Chondrocyte (in vitro differentiated cells): ENCODE measurements at regions not wholly inside any gene's neighbourhood (a gene's known extent, or its start where the extent isn't known, plus 50 kb on each side); places are given as distances from the start of the nearest gene placed in this dataset.
"Not testable (repeated sequence)": the region's sequence is repeated elsewhere in the genome, so short reads cannot be mapped to it uniquely, and the experiment has no call there.

ENCODE experiments used
- DNase-seq: peaks from one replicate; pipeline ENCODE4 v3.0.0; 2021; ENCODE audit warnings: mixed read lengths, low spot score
- H3K27ac Mint-ChIP-seq: one replicate; pipeline ENCODE4 v1.8.0; 2021; ENCODE audit warnings: mild to moderate bottlenecking, moderate library complexity, mixed read lengths; ENCODE audit not compliant: unreplicated experiment
- H3K27me3 Mint-ChIP-seq: 2 replicates; pipeline ENCODE4 v1.8.0; 2021; ENCODE audit warnings: low read depth, mixed read lengths
- H3K36me3 Mint-ChIP-seq: 2 replicates; pipeline ENCODE4 v1.8.0; 2021; ENCODE audit warnings: low read depth, mixed read lengths
- H3K4me1 Mint-ChIP-seq: 2 replicates; pipeline ENCODE4 v1.8.0; 2021; ENCODE audit warnings: low read depth, mild to moderate bottlenecking, mixed read lengths
- H3K4me3 Mint-ChIP-seq: one replicate; pipeline ENCODE4 v1.8.0; 2021; ENCODE audit warnings: mild to moderate bottlenecking, moderate library complexity, mixed read lengths; ENCODE audit not compliant: unreplicated experiment
- H3K9me3 Mint-ChIP-seq: 2 replicates; pipeline ENCODE4 v1.8.0; 2021; ENCODE audit warnings: low read depth, mixed read lengths
- TF ChIP-seq, protein P1 (sequence below): fragments of 200-600 bp; sonication (generic); IDR thresholded peaks from 2 replicates; pipeline ENCODE4 v1.5.0; 2021; ENCODE audit warnings: antibody characterized with exemption, mild to moderate bottlenecking, moderate library complexity

- no peak overlapping the region for H3K27ac Mint-ChIP-seq
- DNase-seq = no peak
- H3K36me3 Mint-ChIP-seq = no peaks in the 10 kb centered on the region
- H3K4me3 Mint-ChIP-seq = no peak overlapping the region
- H3K27me3 Mint-ChIP-seq = peaks cover 3% of the 10 kb centered on the region
- TF ChIP-seq, protein P1, sequence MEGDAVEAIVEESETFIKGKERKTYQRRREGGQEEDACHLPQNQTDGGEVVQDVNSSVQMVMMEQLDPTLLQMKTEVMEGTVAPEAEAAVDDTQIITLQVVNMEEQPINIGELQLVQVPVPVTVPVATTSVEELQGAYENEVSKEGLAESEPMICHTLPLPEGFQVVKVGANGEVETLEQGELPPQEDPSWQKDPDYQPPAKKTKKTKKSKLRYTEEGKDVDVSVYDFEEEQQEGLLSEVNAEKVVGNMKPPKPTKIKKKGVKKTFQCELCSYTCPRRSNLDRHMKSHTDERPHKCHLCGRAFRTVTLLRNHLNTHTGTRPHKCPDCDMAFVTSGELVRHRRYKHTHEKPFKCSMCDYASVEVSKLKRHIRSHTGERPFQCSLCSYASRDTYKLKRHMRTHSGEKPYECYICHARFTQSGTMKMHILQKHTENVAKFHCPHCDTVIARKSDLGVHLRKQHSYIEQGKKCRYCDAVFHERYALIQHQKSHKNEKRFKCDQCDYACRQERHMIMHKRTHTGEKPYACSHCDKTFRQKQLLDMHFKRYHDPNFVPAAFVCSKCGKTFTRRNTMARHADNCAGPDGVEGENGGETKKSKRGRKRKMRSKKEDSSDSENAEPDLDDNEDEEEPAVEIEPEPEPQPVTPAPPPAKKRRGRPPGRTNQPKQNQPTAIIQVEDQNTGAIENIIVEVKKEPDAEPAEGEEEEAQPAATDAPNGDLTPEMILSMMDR = no peak
- no peaks in the 10 kb centered on the region for H3K4me1 Mint-ChIP-seq
- peaks cover 9% of the 10 kb centered on the region for H3K9me3 Mint-ChIP-seq
These were observed 161.1 kb upstream of the FBXO33 start for GRCh38 chr14:39593377-39593776.

- TF ChIP-seq, protein P1 = no peak
- H3K9me3 Mint-ChIP-seq = peaks cover 14% of the 10 kb centered on the region
- no peaks in the 10 kb centered on the region for H3K36me3 Mint-ChIP-seq
- DNase-seq = no peak
- H3K27ac Mint-ChIP-seq = no peak overlapping the region
- no peak overlapping the region for H3K4me3 Mint-ChIP-seq
- H3K4me1 Mint-ChIP-seq = no peaks in the 10 kb centered on the region
- peaks cover 3% of the 10 kb centered on the region for H3K27me3 Mint-ChIP-seq
These were observed 160.0 kb upstream of the FBXO33 start for GRCh38 chr14:39592116-39592789.

GRCh38 chr14:39589882-39590281 lies 157.6 kb upstream of the FBXO33 start:
- H3K27ac Mint-ChIP-seq, H3K4me3 Mint-ChIP-seq: not testable (repeated sequence)
- H3K9me3 Mint-ChIP-seq = peaks cover 13% of the 10 kb centered on the region

DNA sequence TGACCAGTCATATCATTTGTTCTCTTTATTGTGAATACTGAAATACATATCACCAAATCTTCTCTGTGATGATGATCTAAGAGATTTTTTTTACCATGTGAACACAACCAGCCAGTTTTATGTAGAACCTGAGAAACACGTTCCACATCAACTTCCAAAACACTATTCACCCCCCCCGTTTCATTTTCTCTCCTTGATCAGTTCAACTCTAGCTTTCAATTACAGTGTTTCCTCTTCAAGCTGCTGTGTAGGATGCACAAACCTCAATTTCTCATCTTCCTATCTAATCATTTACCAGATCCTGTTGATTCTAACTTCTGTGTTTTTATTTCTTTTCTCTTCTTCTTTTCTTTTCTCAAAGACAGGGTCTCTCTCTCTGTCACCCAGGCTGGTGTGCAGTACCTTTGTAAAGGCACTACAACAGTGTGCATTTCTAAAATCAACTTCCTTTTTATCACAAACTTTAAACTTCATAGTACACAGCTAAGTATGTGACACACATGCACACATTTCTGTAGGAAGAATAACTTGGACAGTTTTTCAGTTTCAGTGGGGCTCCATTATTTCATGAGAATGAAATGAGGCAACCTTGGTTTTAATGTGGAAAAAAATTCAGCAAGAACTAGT lies 149.9 kb upstream of the FBXO33 start:
- Mint-ChIP-seq H3K4me1 (no peaks in the 10 kb centered on the region), H3K4me3 (no peak overlapping the region), H3K9me3 (peaks cover 4% of the 10 kb centered on the region), H3K27ac (no peak overlapping the region), H3K27me3 (peaks cover 3% of the 10 kb centered on the region), H3K36me3 (no peaks in the 10 kb centered on the region)
- DNase-seq = no peak
- TF ChIP-seq, protein P1 = no peak

More at GRCh38 chr14:39589882-39590281, 157.6 kb upstream of the FBXO33 start:
- not testable (repeated sequence) for H3K4me1 Mint-ChIP-seq, H3K36me3 Mint-ChIP-seq, DNase-seq, H3K27me3 Mint-ChIP-seq

DNA sequence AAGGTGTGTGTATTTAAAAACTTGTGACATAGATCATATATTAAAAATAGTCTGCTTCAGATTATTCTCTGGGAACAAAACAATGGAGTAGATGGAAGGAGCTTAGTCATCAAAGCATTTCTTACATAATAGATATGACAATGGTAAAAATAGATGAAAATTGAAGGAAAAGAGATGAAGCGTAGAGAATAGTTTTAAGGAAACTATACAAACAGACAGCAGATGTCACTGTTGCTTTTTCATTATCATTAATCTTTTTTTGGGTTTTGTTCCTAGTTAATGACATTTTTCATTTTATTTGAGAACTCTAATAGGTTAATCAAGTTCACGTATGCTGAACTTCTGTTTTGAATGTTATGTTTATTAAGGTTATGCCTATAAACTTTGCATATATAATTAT lies 149.2 kb upstream of the FBXO33 start:
- TF ChIP-seq, protein P1 = peak; percentile 73
- H3K27me3 Mint-ChIP-seq = peaks cover 3% of the 10 kb centered on the region
- no peak for DNase-seq
- no peaks in the 10 kb centered on the region for H3K9me3 Mint-ChIP-seq
- H3K27ac Mint-ChIP-seq = no peak overlapping the region
- H3K4me1 Mint-ChIP-seq = no peaks in the 10 kb centered on the region
- no peak overlapping the region for H3K4me3 Mint-ChIP-seq
- no peaks in the 10 kb centered on the region for H3K36me3 Mint-ChIP-seq

GRCh38 chr14:39580696-39581095 lies 148.5 kb upstream of the FBXO33 start:
- H3K27ac Mint-ChIP-seq = no peak overlapping the region
- no peaks in the 10 kb centered on the region for H3K4me1 Mint-ChIP-seq
- TF ChIP-seq, protein P1 = no peak
- no peaks in the 10 kb centered on the region for H3K36me3 Mint-ChIP-seq
- no peak overlapping the region for H3K4me3 Mint-ChIP-seq
- peaks cover 3% of the 10 kb centered on the region for H3K27me3 Mint-ChIP-seq
- no peak for DNase-seq
- H3K9me3 Mint-ChIP-seq = peaks cover 6% of the 10 kb centered on the region
